ENCODE measurements at regions not wholly inside any gene's neighbourhood (a gene's known extent, or its start where the extent isn't known, plus 50 kb on each side); places are given as distances from the start of the nearest gene placed in this dataset.

GRCh38 chr5:57575839-57576238 is 93.2 kb upstream of the ACTBL2 start:
- DNase-seq = no peak

- no peak for DNase-seq
These were observed 89.8 kb upstream of the ACTBL2 start for GRCh38 chr5:57572461-57572860.

- DNase-seq = no peak
These were observed 87.0 kb upstream of the ACTBL2 start for GRCh38 chr5:57569601-57570000.

- no peak for DNase-seq
These were observed 85.5 kb upstream of the ACTBL2 start for GRCh38 chr5:57568136-57568535.

DNA sequence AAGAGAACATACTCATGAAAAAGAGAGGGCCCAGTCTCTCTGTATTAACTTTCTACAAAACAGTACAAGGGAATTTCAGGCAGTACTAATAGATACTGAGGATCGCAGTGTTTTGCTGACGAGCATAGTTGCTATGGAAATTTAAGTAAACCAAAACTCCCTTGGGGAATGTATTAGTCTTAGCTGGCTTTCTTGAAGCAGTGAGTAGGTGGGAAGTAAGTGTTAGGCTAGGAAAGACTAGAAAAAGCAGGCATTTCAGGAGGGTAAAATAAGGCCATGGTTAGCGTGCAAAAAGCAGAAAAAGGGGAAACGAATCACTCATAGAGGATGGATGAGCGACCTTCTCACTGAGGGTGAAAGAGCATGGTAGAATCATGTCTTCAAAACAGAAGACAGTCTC is 84.3 kb upstream of the ACTBL2 start:
- no peak for DNase-seq

- no peak for DNase-seq
These were observed 78.7 kb upstream of the ACTBL2 start for GRCh38 chr5:57561231-57561842.

GRCh38 chr5:57559110-57559635 is 76.6 kb upstream of the ACTBL2 start:
- DNase-seq = no peak

DNA sequence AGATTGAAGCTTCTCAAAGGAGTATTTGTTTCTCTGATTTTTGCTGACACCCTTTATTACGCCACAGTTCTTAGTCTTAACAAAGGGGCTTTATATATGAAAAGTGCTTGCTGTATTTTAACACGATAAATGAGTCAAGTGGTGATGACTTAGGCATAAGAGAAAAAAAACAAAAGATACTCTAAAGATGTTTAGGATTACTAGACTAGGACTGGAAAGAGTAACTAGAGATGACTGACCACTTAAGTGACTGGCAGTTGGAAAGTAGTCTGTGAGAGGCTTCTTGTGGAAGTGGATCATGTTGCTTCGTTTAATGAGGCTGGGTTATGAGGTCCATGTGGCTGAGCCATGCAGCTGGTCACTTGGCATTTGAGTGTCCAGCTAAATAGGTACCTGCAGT is 69.4 kb upstream of the ACTBL2 start:
- no peak for DNase-seq

GRCh38 chr5:57551251-57551650 is 68.6 kb upstream of the ACTBL2 start:
- no peak for DNase-seq

- DNase-seq = no peak
These were observed 67.5 kb upstream of the ACTBL2 start for GRCh38 chr5:57550132-57550531.

- no peak for DNase-seq
These were observed 67.0 kb upstream of the ACTBL2 start for GRCh38 chr5:57549566-57549965.

DNA sequence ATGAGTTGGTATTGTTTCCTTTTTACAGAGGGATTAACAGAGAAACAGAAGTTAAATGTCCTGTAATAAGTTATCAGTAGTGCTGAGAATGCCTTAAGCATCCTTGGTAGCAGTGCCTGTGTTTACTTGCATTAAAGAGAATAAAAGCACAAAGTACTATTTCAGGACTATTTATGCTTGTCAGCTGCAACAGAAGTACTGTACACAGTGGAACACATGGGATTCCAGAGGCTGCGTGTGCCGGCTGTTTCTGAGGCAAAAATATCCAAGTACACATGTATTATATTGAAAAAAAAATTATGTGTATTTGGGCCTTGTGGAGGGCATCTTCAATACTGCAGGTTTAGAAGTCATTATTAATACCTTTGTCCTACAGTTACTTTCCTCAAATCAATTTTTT is 58.2 kb upstream of the ACTBL2 start:
- DNase-seq = no peak

DNA sequence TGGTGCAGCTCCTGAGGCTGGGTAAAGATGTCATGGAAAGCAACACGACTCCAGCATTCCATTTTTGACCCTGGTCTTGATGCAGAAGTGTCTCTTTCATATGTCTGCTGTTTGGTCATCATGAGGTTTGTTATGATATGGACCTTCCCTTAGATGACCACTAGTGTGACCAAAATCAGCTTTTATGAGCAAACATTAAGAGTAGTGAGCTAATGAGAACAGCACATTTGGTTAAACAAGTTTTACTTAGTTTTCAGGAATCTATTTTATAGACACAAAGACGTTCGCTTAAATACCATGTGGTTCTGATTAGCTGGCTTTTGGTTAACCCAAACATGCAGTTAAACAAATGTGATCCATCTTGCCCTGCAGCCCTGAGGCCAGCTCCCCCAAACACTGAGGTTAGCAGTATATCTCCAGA is 56.7 kb upstream of the ACTBL2 start:
- DNase-seq = no peak

GRCh38 chr5:57538341-57538955 is 55.8 kb upstream of the ACTBL2 start:
- no peak for DNase-seq

GRCh38 chr5:57537811-57538210 is 55.2 kb upstream of the ACTBL2 start:
- DNase-seq = no peak

GRCh38 chr5:57532513-57533497 is 50.2 kb upstream of the ACTBL2 start:
- no peak for DNase-seq

Data from inflammatory macrophage treated with lipopolysaccharide for 4 hours (primary cell).